ENCODE measurements at regions not wholly inside any gene's neighbourhood (a gene's known extent, or its start where the extent isn't known, plus 50 kb on each side); places are given as distances from the start of the nearest gene placed in this dataset.

DNA sequence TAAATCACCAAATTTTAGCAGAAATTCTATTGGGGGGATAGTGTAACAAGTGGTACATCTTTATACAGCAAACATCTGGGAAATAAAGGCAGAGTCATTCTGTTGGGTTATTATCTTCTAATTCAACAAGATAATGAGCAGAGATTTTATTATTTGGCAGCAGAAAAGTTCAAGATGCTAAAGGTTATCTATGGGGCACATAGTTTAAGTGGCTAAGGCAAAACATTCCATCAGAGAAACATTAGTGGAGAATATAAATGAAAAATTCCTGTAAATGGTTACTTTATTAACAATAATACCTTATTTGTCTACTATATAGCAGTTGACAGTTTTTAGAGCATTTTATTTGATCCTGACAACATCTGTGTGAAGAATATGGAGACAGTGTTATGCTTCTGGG is 815.7 kb downstream of the NCAM2 start:
- Histone ChIP-seq H3K27me3 (no peaks in the 10 kb centered on the region), H3K27ac (no peak overlapping the region), H3K9me3 (no peaks in the 10 kb centered on the region), H3K36me3 (no peaks in the 10 kb centered on the region), H3K4me3 (no peak overlapping the region), H3K4me1 (no peaks in the 10 kb centered on the region)
- TF ChIP-seq, protein P1, sequence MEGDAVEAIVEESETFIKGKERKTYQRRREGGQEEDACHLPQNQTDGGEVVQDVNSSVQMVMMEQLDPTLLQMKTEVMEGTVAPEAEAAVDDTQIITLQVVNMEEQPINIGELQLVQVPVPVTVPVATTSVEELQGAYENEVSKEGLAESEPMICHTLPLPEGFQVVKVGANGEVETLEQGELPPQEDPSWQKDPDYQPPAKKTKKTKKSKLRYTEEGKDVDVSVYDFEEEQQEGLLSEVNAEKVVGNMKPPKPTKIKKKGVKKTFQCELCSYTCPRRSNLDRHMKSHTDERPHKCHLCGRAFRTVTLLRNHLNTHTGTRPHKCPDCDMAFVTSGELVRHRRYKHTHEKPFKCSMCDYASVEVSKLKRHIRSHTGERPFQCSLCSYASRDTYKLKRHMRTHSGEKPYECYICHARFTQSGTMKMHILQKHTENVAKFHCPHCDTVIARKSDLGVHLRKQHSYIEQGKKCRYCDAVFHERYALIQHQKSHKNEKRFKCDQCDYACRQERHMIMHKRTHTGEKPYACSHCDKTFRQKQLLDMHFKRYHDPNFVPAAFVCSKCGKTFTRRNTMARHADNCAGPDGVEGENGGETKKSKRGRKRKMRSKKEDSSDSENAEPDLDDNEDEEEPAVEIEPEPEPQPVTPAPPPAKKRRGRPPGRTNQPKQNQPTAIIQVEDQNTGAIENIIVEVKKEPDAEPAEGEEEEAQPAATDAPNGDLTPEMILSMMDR (IDR thresholded peaks at IDR 0.05), result no peak
- no peak for TF ChIP-seq POLR2A (IDR thresholded peaks at IDR 0.05)
- intact Hi-C loops (cut with DNase I), result no loop called here
- DNase-seq, result no peak

DNA sequence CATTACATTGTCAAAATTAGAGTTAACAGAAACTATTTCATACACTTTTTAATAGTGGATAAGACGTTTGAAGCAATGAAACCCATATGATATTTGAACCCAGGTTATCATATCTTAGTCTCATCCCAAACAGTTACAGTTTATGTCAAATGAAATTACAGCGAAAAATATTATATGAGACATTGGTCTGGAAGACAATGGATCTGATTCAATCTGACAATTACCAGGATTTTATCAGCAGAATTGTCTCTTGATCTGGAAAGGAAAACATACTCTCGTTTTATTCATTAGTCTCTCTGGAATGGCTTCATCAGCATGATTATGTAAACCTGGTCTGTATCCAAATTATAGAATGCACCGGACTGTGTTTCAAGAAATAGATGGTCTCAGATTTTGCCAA is 818.6 kb downstream of the NCAM2 start:
- no peak overlapping the region for H3K27ac ChIP-seq
- TF ChIP-seq, protein P1 (IDR thresholded peaks at IDR 0.05), result no peak
- TF ChIP-seq POLR2A (IDR thresholded peaks at IDR 0.05), result no peak
- intact Hi-C loops (cut with DNase I), result no loop called here
- H3K4me1 ChIP-seq, result no peaks in the 10 kb centered on the region
- no peaks in the 10 kb centered on the region for H3K36me3 ChIP-seq
- 45 to 51% methylated on average over 4 of the region's 4 CpGs for WGBS, 2 donors
- H3K27me3 ChIP-seq, result no peaks in the 10 kb centered on the region
- H3K4me3 ChIP-seq, result no peak overlapping the region
- H3K9me3 ChIP-seq, result no peaks in the 10 kb centered on the region
- DNase-seq, result no peak

DNA sequence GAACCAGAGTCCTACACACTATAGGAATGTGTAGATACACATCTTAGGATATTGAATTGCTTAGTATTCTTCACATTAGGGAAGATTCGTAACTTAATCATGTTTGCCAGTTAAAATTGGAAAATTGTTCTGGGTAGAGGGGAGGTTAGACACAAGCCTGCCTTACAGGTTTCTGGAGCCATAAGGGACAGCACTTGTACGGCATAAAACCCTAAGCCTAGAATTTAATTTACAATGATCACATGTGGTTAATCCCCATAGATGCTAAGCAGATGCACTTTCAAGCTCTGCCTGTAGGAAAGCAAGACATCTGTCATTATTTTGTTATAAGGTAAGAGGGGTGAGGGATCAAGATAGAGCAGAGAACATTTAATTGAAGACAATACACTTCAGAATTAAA is 820.7 kb downstream of the NCAM2 start:
- 65 to 85% methylated on average over 2 of the region's 2 CpGs for WGBS, 2 donors
- intact Hi-C loops (cut with DNase I), result no loop called here
- no peak overlapping the region for H3K4me3 ChIP-seq
- H3K36me3 ChIP-seq, result no peaks in the 10 kb centered on the region
- no peak overlapping the region for H3K27ac ChIP-seq
- H3K4me1 ChIP-seq, result no peaks in the 10 kb centered on the region
- DNase-seq, result no peak
- H3K9me3 ChIP-seq, result no peaks in the 10 kb centered on the region
- no peak for TF ChIP-seq POLR2A (IDR thresholded peaks at IDR 0.05)
- TF ChIP-seq, protein P1 (IDR thresholded peaks at IDR 0.05), result no peak
- no peaks in the 10 kb centered on the region for H3K27me3 ChIP-seq

DNA sequence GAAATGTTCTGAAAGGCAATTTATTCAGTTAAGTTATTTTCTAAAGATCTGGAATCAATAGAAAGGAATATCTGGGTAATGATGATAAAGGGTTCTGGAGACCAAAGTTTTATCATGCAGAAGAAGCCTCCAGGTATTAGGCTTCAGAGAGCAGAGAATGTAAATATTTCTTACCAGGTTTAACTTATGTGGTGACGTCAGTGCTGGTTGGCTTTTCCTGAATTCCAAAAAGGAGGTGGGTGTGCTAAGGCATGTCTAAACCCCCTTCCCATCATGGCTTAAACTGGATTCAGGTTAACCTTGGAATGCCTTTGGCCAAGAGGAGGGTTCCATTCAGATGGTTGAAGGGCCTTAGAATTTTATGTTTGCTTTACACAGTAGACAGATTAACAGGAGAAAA is 829.9 kb downstream of the NCAM2 start:
- TF ChIP-seq, protein P1 (IDR thresholded peaks at IDR 0.05), result no peak
- TF ChIP-seq POLR2A (IDR thresholded peaks at IDR 0.05), result no peak
- H3K4me1 ChIP-seq, result no peaks in the 10 kb centered on the region
- WGBS, 2 donors, result 61 to 91% methylated on average over 1 of the region's 1 CpG
- H3K27me3 ChIP-seq, result no peaks in the 10 kb centered on the region
- H3K36me3 ChIP-seq, result no peaks in the 10 kb centered on the region
- no peak overlapping the region for H3K27ac ChIP-seq
- intact Hi-C loops (cut with DNase I), result no loop called here
- DNase-seq, result no peak
- H3K4me3 ChIP-seq, result no peak overlapping the region
- H3K9me3 ChIP-seq, result peaks cover 0 to 6% (median 0%) of the 10 kb centered on the region in 3 donors

DNA sequence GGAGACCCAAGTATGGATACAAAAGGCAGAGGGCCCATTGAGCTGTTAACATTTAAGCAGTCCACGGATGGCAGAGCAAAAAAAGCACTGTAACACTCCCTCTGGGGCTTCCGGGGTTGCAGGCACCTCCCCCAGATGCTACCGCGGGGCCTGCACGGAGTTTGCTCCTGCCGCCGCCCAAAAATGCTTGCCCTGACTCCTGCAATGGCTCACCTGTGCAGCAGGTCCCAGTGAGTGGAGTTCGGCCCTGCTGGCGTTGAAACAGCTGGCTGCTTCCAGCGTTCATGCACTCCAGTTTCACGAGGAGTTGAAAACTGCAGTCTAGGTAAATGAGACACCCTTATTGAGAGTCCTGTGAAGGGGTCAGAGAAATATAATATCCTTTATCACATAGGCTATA is 832.8 kb downstream of the NCAM2 start:
- TF ChIP-seq POLR2A (IDR thresholded peaks at IDR 0.05), result no peak
- TF ChIP-seq, protein P1 (IDR thresholded peaks at IDR 0.05), result no peak
- DNase-seq, result no peak
- 78 to 83% methylated on average over 3 to 10 of the region's 11 CpGs for WGBS, 2 donors

More for the DNA sequence above, 832.8 kb downstream of the NCAM2 start:
- H3K36me3 ChIP-seq, result no peaks in the 10 kb centered on the region
- peaks cover 0 to 6% (median 0%) of the 10 kb centered on the region in 3 donors for H3K9me3 ChIP-seq
- H3K4me3 ChIP-seq, result no peak overlapping the region
- no peaks in the 10 kb centered on the region for H3K4me1 ChIP-seq
- no peaks in the 10 kb centered on the region for H3K27me3 ChIP-seq
- intact Hi-C loops (cut with DNase I), result no loop called here
- no peak overlapping the region for H3K27ac ChIP-seq
